ENCODE measurements at regions not wholly inside any gene's neighbourhood (a gene's known extent, or its start where the extent isn't known, plus 50 kb on each side); places are given as distances from the start of the nearest gene placed in this dataset.
"Not testable (repeated sequence)": the region's sequence is repeated elsewhere in the genome, so short reads cannot be mapped to it uniquely, and the experiment has no call there.

DNA sequence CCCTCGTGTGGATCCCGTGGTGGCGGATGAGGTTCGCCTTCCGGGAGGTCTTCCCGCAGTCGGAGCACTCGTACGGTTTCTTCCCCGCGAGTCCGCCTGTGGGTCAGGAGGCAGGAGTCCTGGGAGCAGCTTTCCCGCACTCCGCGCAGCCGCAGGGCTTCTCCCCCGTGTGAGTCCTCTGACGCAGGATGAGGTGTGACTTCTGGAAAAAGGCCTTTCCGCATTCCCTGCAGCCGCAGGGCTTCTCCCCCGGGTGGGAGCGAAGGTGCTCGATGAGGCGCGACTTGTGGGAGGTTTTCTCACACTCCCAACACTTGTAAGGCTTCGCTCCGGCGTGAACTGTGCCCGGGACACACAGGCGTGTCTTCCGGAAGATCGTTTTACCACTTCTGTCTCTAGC, 68.8 kb upstream of the WIPI2 start:
- DNase-seq (ENCODE audit: low read depth in 2 of 2): not testable (repeated sequence)

DNA sequence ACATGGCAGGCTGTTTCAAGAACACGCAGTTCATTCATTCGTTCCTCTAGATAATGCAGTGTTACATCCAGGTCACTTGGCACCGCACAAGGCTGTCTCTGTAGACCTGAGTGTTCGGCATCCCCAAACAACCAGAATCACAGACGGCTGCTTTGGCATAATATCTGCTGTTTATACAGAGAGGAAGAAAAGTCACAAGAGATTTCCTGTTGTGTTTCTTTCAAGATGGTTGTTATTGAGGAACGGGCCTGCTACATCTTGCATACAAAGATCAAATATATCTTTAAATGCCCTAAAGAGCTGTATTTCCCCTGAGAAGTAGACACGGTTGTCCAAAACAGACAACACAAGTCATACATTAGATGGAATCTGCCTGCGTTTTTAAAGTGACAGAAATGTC, 58.8 kb upstream of the WIPI2 start:
- DNase-seq (ENCODE audit: low read depth in 2 of 2): not testable (repeated sequence)

DNA sequence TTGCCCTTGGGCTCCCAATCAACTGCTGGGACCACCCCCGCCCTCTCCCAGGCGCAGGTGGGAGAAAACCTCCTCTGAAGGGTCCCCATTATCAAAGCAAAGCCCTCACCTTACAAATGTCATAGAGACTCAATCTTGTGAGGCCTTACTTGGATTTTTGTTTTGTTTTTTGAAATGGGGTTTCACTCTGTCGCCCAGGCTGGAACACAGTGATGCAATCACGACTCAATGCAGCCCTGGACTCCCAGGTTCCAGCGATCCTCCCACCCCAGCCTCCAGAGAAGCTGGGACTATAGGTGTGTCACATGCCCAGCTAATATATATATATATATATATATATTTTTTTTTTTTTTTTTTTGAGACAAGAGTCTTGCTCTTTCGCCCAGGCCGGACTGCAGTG, 57.5 kb upstream of the WIPI2 start:
- DNase-seq (ENCODE audit: low read depth in 2 of 2): no peak

DNA sequence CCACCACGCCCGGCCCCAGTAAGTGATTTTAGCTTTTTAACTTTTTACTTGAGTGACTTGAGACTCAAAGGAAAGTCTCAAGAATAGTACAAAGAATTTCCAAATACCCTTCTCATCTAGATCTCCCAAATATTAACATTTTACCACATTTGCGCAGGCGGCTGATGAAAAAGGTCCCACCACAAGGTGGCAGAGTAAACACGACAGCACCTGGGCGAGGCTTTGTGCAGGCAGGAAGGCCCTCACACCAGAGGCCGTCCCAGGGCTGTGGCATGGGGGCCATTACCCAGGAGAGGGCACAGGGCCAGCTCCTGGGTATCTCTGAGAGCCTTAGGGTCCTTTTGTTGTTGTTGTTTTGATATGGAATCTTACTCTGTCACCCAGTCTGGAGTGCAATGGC, 50.0 kb upstream of the WIPI2 start:
- DNase-seq (ENCODE audit: low read depth in 2 of 2): peak in 1 of 2 donors; percentile 9

All from stimulated activated CD4-positive, alpha-beta T cell treated with anti-CD3 and anti-CD28 coated beads, Interleukin-4, amount 100 ng/mL, for 48 hours (primary cell).